Osteocyte (in vitro differentiated cells): ENCODE measurements at regions not wholly inside any gene's neighbourhood (a gene's known extent, or its start where the extent isn't known, plus 50 kb on each side); places are given as distances from the start of the nearest gene placed in this dataset.

Source experiments
- DNase-seq: peaks from one replicate; pipeline ENCODE4 v3.0.0; 2021; ENCODE audit warnings: mixed read lengths; ENCODE audit not compliant: unreplicated experiment; ENCODE audit errors: extremely low spot score
- H3K27ac Mint-ChIP-seq: one replicate; pipeline ENCODE4 v1.8.0; 2021; ENCODE audit warnings: mild to moderate bottlenecking, mixed read lengths; ENCODE audit not compliant: unreplicated experiment
- H3K27me3 Mint-ChIP-seq: one replicate; pipeline ENCODE4 v1.8.0; 2021; ENCODE audit warnings: mixed read lengths; ENCODE audit not compliant: unreplicated experiment
- H3K36me3 Mint-ChIP-seq: one replicate; pipeline ENCODE4 v1.8.0; 2021; ENCODE audit warnings: mixed read lengths; ENCODE audit not compliant: unreplicated experiment
- H3K4me1 Mint-ChIP-seq: one replicate; pipeline ENCODE4 v1.8.0; 2021; ENCODE audit warnings: mixed read lengths; ENCODE audit not compliant: unreplicated experiment
- H3K4me3 Mint-ChIP-seq: one replicate; pipeline ENCODE4 v1.8.0; 2021; ENCODE audit warnings: mild to moderate bottlenecking, moderate library complexity, mixed read lengths; ENCODE audit not compliant: unreplicated experiment
- H3K9me3 Mint-ChIP-seq: one replicate; pipeline ENCODE4 v1.8.0; 2021; ENCODE audit warnings: mixed read lengths; ENCODE audit not compliant: unreplicated experiment
- TF ChIP-seq, protein P1 (sequence below): fragments of 200-600 bp; sonication (generic); IDR thresholded peaks from 2 replicates; pipeline ENCODE4 v1.5.0; 2021; ENCODE audit warnings: antibody characterized with exemption, mild to moderate bottlenecking, moderate library complexity

DNA sequence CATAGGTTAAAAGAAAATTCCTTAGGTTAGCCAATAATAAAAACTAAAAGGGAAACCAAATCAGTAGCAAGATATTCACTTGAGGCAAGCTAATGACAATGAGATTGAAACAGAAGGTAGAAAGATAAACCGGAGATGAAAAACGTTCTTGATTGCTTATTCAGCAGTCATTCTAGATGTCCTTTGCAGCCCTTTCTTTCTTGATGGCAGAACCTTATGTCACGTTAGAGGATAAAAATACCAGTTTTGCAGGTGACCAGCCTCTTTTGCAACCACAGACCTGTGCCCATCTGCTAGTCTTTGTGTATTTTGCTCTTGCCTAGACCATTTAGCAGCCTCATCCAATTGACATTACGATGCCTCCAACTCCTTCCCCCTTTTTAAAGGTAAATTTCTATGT is 337.8 kb downstream of the DMAC1 start:
- H3K4me3 Mint-ChIP-seq: no peak overlapping the region
- no peak overlapping the region for H3K27ac Mint-ChIP-seq
- no peaks in the 10 kb centered on the region for H3K4me1 Mint-ChIP-seq

DNA sequence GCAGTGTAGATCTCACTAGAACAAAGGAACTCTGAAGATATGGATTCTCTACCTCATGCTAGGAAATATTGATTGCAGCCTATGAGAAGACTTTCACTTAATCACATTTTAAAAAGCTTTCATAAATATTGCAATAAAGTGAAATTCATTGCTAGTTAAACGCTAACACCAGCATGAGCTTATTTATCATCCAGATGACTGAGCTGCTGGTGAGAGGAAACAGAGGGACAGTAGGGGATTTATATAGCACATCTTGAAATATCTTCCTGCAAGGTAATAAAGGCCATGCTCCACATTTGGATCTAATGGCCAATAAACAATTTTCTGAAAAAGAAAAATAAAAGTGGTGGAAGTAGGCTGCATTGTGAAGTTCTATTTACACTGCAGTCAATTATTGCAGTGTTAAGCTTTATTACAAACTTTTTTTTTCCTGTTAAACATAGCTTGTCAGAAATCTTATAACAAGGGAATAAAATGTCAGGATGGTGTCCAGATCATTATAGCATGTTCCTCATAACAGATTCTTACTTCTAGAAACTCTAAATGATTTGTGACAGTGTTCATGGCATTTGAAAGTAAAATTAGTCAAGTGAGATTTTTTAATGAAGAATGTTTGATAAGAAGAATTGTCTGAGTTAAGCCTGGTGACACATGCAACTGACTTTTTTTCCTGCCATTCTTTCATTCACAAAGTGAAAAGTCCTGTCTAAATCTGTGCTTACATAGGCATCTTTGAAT is 342.6 kb downstream of the DMAC1 start:
- Mint-ChIP-seq H3K27ac (no peak overlapping the region), H3K4me3 (no peak overlapping the region), H3K27me3 (no peaks in the 10 kb centered on the region), H3K4me1 (no peaks in the 10 kb centered on the region), H3K9me3 (no peaks in the 10 kb centered on the region), H3K36me3 (no peaks in the 10 kb centered on the region)
- no peak for DNase-seq
- TF ChIP-seq, protein P1, sequence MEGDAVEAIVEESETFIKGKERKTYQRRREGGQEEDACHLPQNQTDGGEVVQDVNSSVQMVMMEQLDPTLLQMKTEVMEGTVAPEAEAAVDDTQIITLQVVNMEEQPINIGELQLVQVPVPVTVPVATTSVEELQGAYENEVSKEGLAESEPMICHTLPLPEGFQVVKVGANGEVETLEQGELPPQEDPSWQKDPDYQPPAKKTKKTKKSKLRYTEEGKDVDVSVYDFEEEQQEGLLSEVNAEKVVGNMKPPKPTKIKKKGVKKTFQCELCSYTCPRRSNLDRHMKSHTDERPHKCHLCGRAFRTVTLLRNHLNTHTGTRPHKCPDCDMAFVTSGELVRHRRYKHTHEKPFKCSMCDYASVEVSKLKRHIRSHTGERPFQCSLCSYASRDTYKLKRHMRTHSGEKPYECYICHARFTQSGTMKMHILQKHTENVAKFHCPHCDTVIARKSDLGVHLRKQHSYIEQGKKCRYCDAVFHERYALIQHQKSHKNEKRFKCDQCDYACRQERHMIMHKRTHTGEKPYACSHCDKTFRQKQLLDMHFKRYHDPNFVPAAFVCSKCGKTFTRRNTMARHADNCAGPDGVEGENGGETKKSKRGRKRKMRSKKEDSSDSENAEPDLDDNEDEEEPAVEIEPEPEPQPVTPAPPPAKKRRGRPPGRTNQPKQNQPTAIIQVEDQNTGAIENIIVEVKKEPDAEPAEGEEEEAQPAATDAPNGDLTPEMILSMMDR: no peak

More for the DNA sequence above, 337.8 kb downstream of the DMAC1 start:
- DNase-seq: no peak
- Mint-ChIP-seq H3K27me3 (no peaks in the 10 kb centered on the region), H3K9me3 (no peaks in the 10 kb centered on the region), H3K36me3 (no peaks in the 10 kb centered on the region)
- TF ChIP-seq, protein P1: no peak

DNA sequence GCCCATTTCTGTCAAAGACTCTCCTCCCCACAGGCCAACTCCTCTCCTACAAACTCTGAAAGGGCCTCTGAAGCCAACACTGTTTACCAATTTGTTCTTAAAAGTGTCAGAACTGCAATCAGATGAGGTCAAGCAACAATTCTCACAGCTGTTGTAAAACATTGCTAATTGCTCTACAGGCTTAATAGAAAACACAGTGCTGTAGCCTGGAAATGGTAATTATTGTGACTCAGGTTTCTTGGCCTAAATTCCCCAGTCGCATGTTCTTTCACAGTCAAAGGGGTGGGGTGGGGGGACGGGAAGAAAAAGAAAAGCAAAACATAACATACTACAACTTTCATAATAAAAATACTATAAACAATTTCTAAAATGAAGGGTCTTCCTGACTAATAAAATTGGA is 343.2 kb downstream of the DMAC1 start:
- TF ChIP-seq, protein P1: no peak
- Mint-ChIP-seq H3K36me3 (no peaks in the 10 kb centered on the region), H3K4me1 (no peaks in the 10 kb centered on the region), H3K27me3 (no peaks in the 10 kb centered on the region), H3K9me3 (no peaks in the 10 kb centered on the region), H3K4me3 (no peak overlapping the region), H3K27ac (no peak overlapping the region)
- no peak for DNase-seq

DNA sequence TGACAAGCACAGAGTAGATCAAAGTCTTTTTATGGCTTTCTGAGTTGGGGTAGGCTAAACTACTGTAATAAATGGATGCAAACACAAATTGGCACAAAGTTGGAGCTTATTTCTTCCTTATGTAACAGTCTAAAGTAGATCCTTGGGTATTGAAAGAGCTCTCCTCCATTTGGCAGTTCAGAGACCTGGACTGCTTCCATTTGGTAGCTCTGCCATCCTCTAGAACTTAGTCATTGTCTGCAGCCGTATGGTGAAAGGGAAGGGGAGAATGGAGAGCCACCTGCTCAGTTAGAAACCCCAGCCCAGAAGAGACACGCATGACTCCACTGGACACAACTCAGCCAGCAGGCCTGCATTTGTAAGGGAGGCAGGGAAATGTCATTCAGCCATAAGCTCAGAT is 345.0 kb downstream of the DMAC1 start:
- TF ChIP-seq, protein P1: no peak
- Mint-ChIP-seq H3K9me3 (no peaks in the 10 kb centered on the region), H3K27ac (no peak overlapping the region), H3K4me3 (no peak overlapping the region), H3K4me1 (no peaks in the 10 kb centered on the region), H3K27me3 (no peaks in the 10 kb centered on the region), H3K36me3 (no peaks in the 10 kb centered on the region)
- no peak for DNase-seq

DNA sequence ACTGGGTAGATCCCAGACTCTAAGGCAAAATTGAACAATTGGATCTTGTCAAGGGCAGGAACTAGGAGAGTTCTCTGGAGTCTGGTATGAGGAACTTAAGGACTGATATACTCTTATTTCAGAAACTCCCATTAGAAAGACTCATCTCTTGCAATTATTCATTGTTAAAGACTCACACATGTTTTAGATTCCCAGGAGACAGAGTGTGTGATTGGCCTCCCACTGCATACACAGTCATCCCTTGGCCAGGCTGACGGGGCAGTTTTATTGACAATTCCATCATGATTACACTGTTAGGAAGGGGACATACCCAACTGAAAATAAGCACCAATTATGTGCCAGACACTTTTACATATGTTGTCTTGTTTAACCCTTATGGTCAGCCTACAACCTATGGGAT is 347.2 kb downstream of the DMAC1 start:
- no peak overlapping the region for H3K4me3 Mint-ChIP-seq
- no peak overlapping the region for H3K27ac Mint-ChIP-seq
- H3K4me1 Mint-ChIP-seq: no peaks in the 10 kb centered on the region
- H3K27me3 Mint-ChIP-seq: no peaks in the 10 kb centered on the region
- peaks cover 6% of the 10 kb centered on the region for H3K9me3 Mint-ChIP-seq
- H3K36me3 Mint-ChIP-seq: no peaks in the 10 kb centered on the region
- TF ChIP-seq, protein P1: no peak
- DNase-seq: no peak
